HCT116 (cell line): ENCODE measurements at regions not wholly inside any gene's neighbourhood (a gene's known extent, or its start where the extent isn't known, plus 50 kb on each side); places are given as distances from the start of the nearest gene placed in this dataset.

Experiments
- ATAC-seq: fragments of 200-7000 bp; cut with Tn5 transposase; 2 replicates; pipeline ENCODE4 v1.9.1; 2020; ENCODE audit warnings: mild to moderate bottlenecking, moderate library complexity
- BruUV-seq: library from RNA; stranded (reverse); fragments of 400-500 nt; replicated peaks from 2 replicates; lab custom pipeline; 2021; lab: Mats Ljungman, UMichigan
- CTCF ChIA-PET: fragments of 300-600 bp; sonication (Branson Sonifier 250); formaldehyde crosslinking; loops from one replicate; lab custom pipeline; 2021; ENCODE audit warnings: antibody characterized with exemption; lab: Charles Lee
- POLR2A ChIA-PET: fragments of 300-600, 350-600 bp; sonication (Branson Sonifier 250); formaldehyde crosslinking; loops from one replicate; lab custom pipeline; 2021; ENCODE audit warnings: antibody characterized with exemption; lab: Charles Lee
- RAD21 ChIA-PET, 2 experiments: fragments of 300-600 bp; sonication (Branson Sonifier 250); formaldehyde crosslinking; loops; one replicate each; lab custom pipeline; 2023; ENCODE audit warnings: low total read pairs in 2 of 2; ENCODE audit not compliant: uncharacterized antibody in 2 of 2, unreplicated experiment in 2 of 2, low non-redundant PET in 1 of 2; lab: Charles Lee
- DNase-seq: peaks from one replicate; pipeline ENCODE4 v3.0.0-alpha.2; 2010; ENCODE audit warnings: low read depth, low spot score
- H2AFZ ChIP-seq: fragments of 200-600 bp; shearing (Covaris generic), sonication (generic); 2 replicates; pipeline ENCODE4 v1.6.1; 2017; ENCODE audit warnings: low read depth, mixed run types, mixed read lengths, antibody characterized with exemption, low read length; ENCODE audit not compliant: poor library complexity, severe bottlenecking
- H3K27ac ChIP-seq: 2 replicates; pipeline ENCODE4 v1.5.1; 2012; ENCODE audit warnings: low read depth, low read length
- H3K27me3 ChIP-seq: fragments of 200-600 bp; sonication (generic); 2 replicates; pipeline ENCODE4 v1.6.1; 2016; ENCODE audit warnings: mixed run types, low read length, mixed read lengths; ENCODE audit not compliant: insufficient read depth
- H3K36me3 ChIP-seq, 2 experiments: fragments of 200-500 bp in 1 of 2; fragments of 200-600 bp in 1 of 2; sonication (Bioruptor generic) in 1 of 2; sonication (generic) in 1 of 2; 2 replicates each; pipeline versions ENCODE4 v1.5.1 to v1.6.1; 2014 to 2016; ENCODE audit warnings: low read length in 2 of 2, inconsistent platforms in 1 of 2, mixed read lengths in 1 of 2, mixed run types in 1 of 2; ENCODE audit not compliant: insufficient read depth in 2 of 2, control insufficient read depth in 1 of 2
- H3K4me1 ChIP-seq, 2 experiments: fragments of 200-600 bp in 1 of 2; sonication (generic) in 1 of 2; 2 replicates each; pipeline versions ENCODE4 v1.5.1 to v1.6.1; 2012 to 2017; ENCODE audit warnings: low read length in 2 of 2, inconsistent platforms in 1 of 2, mild to moderate bottlenecking in 1 of 2, mixed read lengths in 1 of 2, mixed run types in 1 of 2, moderate library complexity in 1 of 2; ENCODE audit not compliant: insufficient read depth in 2 of 2, control insufficient read depth in 1 of 2
- H3K4me2 ChIP-seq: fragments of 200-600 bp; sonication (generic); 2 replicates; pipeline ENCODE4 v1.6.1; 2017; ENCODE audit warnings: mixed run types, low read length, mixed read lengths
- H3K4me3 ChIP-seq, 2 experiments: fragments of 200-600 bp in 1 of 2; sonication (generic) in 1 of 2; replicated peaks in 1 of 2; 2 replicates each; pipeline ENCODE4 v1.5.1; 2011 to 2016; ENCODE audit warnings: low read length in 2 of 2, control low read depth in 1 of 2, low read depth in 1 of 2, mild to moderate bottlenecking in 1 of 2, mixed read lengths in 1 of 2, mixed run types in 1 of 2
- H3K79me2 ChIP-seq: fragments of 200-600 bp; sonication (generic); 2 replicates; pipeline ENCODE4 v1.6.1; 2017; ENCODE audit warnings: mild to moderate bottlenecking, mixed run types, low read length, moderate library complexity, mixed read lengths; ENCODE audit not compliant: insufficient read depth
- H3K9ac ChIP-seq: fragments of 200-600 bp; sonication (generic); 2 replicates; pipeline ENCODE4 v1.6.1; 2016; ENCODE audit warnings: low read length, mixed read lengths
- H3K9me2 ChIP-seq: fragments of 200-600 bp; sonication (generic), shearing (Covaris generic); 2 replicates; pipeline ENCODE4 v1.6.1; 2017; ENCODE audit warnings: mixed run types, mild to moderate bottlenecking, moderate library complexity; ENCODE audit not compliant: insufficient read depth
- H3K9me3 ChIP-seq, 2 experiments: fragments of 200-500 bp in 1 of 2; fragments of 200-600 bp in 1 of 2; sonication (Bioruptor generic) in 1 of 2; sonication (generic) in 1 of 2; 2 replicates each; pipeline ENCODE4 v1.6.1; 2014 to 2017; ENCODE audit warnings: low read length in 2 of 2, mixed read lengths in 2 of 2, inconsistent platforms in 1 of 2, low read depth in 1 of 2, mild to moderate bottlenecking in 1 of 2, mixed run types in 1 of 2, moderate library complexity in 1 of 2; ENCODE audit not compliant: control insufficient read depth in 1 of 2, insufficient read depth in 1 of 2
- H4K20me1 ChIP-seq: fragments of 200-600 bp; sonication (generic), shearing (Covaris generic); 2 replicates; pipeline ENCODE4 v1.6.1; 2017; ENCODE audit warnings: mixed run types, mild to moderate bottlenecking, moderate library complexity; ENCODE audit not compliant: insufficient read depth
- CBX3 ChIP-seq: IDR thresholded peaks from 2 replicates; pipeline ENCODE4 v1.6.1; 2012; ENCODE audit warnings: low read depth
- CEBPB ChIP-seq: IDR thresholded peaks from 2 replicates; pipeline ENCODE4 v1.6.1; 2012; ENCODE audit warnings: low read depth
- EGR1 ChIP-seq: IDR thresholded peaks from 2 replicates; pipeline ENCODE4 v1.6.1; 2012; ENCODE audit warnings: low read depth
- FOSL1 ChIP-seq: IDR thresholded peaks from 2 replicates; pipeline ENCODE4 v1.6.1; 2012; ENCODE audit warnings: low read depth
- JUND ChIP-seq: IDR thresholded peaks from 2 replicates; pipeline ENCODE4 v1.6.1; 2012
- RAD21 ChIP-seq: IDR thresholded peaks from 2 replicates; pipeline ENCODE4 v1.6.1; 2012; ENCODE audit warnings: low read depth, mild to moderate bottlenecking
- SRF ChIP-seq: IDR thresholded peaks from 2 replicates; pipeline ENCODE4 v1.6.1; 2012; ENCODE audit warnings: low read depth
- TCF7L2 ChIP-seq: IDR thresholded peaks from 2 replicates; pipeline ENCODE4 v1.7.0; 2011; ENCODE audit warnings: borderline replicate concordance, inconsistent platforms; ENCODE audit not compliant: insufficient read depth, insufficient read length; ENCODE audit errors: extremely low read depth
- intact Hi-C: fragments of 100-400 bp; cut with micrococcal nuclease; formaldehyde crosslinking; loops from 2 replicates; pipeline ENCODE4 v1.10.0; 2022
- TF ChIP-seq, protein P1 (sequence below): IDR thresholded peaks from 2 replicates; pipeline ENCODE4 v1.6.1; 2012
- TF ChIP-seq, protein P2 (sequence below): IDR thresholded peaks from 2 replicates; pipeline ENCODE4 v1.6.1; 2012; ENCODE audit warnings: low read depth

DNA sequence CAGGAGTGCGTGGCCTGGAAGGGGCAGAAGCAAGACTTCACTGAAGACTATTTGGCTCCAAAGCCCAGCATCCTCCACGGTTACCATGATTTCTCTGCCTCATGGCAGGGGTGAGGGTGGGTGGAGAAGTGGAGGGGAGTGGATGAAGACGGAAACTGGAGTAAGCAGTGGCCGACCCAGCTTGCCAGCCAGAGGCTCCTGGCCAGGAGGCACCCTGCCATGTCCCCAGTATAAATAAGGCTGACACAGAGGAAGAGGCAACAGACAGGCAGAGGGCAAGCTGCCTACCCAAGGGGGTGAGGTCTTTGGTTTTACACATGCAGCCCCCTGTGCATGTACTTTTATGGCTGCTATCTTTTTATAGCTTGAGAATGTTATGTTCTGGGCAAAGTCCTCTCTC lies 102.6 kb upstream of the TBX20 start:
- H2AFZ ChIP-seq, result no peak overlapping the region
- H3K9me3 ChIP-seq, result no peaks in the 10 kb centered on the region
- no peak overlapping the region for H3K27ac ChIP-seq
- H4K20me1 ChIP-seq, result no peaks in the 10 kb centered on the region
- POLR2A ChIA-PET, result no interaction called here
- H3K9me2 ChIP-seq, result no peaks in the 10 kb centered on the region
- H3K27me3 ChIP-seq, result no peaks in the 10 kb centered on the region
- no peaks in the 10 kb centered on the region for H3K4me1 ChIP-seq
- no peak overlapping the region for H3K4me3 ChIP-seq
- no peak overlapping the region for H3K4me2 ChIP-seq
- TF ChIP-seq CEBPB, result no peak
- no peak for TF ChIP-seq SRF
- TF ChIP-seq, protein P1, sequence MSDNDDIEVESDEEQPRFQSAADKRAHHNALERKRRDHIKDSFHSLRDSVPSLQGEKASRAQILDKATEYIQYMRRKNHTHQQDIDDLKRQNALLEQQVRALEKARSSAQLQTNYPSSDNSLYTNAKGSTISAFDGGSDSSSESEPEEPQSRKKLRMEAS, result no peak
- TF ChIP-seq EGR1, result no peak
- no peak for TF ChIP-seq TCF7L2
- TF ChIP-seq JUND, result no peak
- TF ChIP-seq FOSL1, result no peak
- TF ChIP-seq RAD21, result no peak
- TF ChIP-seq, protein P2, sequence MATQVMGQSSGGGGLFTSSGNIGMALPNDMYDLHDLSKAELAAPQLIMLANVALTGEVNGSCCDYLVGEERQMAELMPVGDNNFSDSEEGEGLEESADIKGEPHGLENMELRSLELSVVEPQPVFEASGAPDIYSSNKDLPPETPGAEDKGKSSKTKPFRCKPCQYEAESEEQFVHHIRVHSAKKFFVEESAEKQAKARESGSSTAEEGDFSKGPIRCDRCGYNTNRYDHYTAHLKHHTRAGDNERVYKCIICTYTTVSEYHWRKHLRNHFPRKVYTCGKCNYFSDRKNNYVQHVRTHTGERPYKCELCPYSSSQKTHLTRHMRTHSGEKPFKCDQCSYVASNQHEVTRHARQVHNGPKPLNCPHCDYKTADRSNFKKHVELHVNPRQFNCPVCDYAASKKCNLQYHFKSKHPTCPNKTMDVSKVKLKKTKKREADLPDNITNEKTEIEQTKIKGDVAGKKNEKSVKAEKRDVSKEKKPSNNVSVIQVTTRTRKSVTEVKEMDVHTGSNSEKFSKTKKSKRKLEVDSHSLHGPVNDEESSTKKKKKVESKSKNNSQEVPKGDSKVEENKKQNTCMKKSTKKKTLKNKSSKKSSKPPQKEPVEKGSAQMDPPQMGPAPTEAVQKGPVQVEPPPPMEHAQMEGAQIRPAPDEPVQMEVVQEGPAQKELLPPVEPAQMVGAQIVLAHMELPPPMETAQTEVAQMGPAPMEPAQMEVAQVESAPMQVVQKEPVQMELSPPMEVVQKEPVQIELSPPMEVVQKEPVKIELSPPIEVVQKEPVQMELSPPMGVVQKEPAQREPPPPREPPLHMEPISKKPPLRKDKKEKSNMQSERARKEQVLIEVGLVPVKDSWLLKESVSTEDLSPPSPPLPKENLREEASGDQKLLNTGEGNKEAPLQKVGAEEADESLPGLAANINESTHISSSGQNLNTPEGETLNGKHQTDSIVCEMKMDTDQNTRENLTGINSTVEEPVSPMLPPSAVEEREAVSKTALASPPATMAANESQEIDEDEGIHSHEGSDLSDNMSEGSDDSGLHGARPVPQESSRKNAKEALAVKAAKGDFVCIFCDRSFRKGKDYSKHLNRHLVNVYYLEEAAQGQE, result no peak
- no peak for TF ChIP-seq CBX3
- CTCF ChIA-PET, result no interaction called here
- H3K79me2 ChIP-seq, result no peaks in the 10 kb centered on the region
- BruUV-seq, result no TSS peak
- no peak overlapping the region for H3K9ac ChIP-seq
- intact Hi-C loops, result no loop called here
- ATAC-seq, result no peak
- no peaks in the 10 kb centered on the region for H3K36me3 ChIP-seq
- RAD21 ChIA-PET, result no interaction called here
- no peak for DNase-seq
